A673 (cell line): ENCODE measurements at regions not wholly inside any gene's neighbourhood (a gene's known extent, or its start where the extent isn't known, plus 50 kb on each side); places are given as distances from the start of the nearest gene placed in this dataset.

Source experiments
- EZH2 ChIP-seq: fragments of 200-600 bp; sonication (generic); IDR thresholded peaks from 2 replicates; pipeline ENCODE4 v1.6.1; 2017; ENCODE audit warnings: borderline replicate concordance, low read depth, mild to moderate bottlenecking, mixed read lengths, antibody characterized with exemption, low read length; ENCODE audit not compliant: poor library complexity, severe bottlenecking
- TF ChIP-seq, protein P1 (sequence below): fragments of 300-800, 200-600 bp; sonication (generic); conservative IDR thresholded peaks from 2 replicates; pipeline ENCODE4 v1.5.1; 2017; ENCODE audit warnings: low read depth, mild to moderate bottlenecking, antibody characterized with exemption, low read length, moderate library complexity, mixed read lengths

DNA sequence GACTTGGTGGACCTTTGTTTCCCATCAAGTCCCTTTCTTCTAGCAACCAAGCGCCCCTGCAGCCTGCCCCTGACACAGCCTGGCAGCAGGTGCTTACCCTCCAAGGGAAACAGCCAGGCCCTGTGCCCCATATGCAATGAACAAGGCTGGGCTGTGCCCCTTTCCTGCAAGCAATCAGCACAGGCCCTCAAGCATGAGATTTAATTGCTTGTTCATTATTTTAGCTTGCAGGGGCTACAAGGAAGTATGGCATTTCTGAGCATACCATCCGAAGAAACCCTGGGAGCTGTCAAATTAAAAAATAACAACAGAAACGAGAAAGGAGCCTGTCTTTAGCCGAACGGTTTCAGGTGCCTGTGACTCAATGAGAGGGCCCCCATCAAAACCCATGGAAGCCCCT, 522.9 kb upstream of the ARID1B start:
- TF ChIP-seq, protein P1, sequence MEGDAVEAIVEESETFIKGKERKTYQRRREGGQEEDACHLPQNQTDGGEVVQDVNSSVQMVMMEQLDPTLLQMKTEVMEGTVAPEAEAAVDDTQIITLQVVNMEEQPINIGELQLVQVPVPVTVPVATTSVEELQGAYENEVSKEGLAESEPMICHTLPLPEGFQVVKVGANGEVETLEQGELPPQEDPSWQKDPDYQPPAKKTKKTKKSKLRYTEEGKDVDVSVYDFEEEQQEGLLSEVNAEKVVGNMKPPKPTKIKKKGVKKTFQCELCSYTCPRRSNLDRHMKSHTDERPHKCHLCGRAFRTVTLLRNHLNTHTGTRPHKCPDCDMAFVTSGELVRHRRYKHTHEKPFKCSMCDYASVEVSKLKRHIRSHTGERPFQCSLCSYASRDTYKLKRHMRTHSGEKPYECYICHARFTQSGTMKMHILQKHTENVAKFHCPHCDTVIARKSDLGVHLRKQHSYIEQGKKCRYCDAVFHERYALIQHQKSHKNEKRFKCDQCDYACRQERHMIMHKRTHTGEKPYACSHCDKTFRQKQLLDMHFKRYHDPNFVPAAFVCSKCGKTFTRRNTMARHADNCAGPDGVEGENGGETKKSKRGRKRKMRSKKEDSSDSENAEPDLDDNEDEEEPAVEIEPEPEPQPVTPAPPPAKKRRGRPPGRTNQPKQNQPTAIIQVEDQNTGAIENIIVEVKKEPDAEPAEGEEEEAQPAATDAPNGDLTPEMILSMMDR = no peak
- no peak for TF ChIP-seq EZH2
